NOMO-1 (cell line): ENCODE measurements at regions not wholly inside any gene's neighbourhood (a gene's known extent, or its start where the extent isn't known, plus 50 kb on each side); places are given as distances from the start of the nearest gene placed in this dataset.
"Not testable (repeated sequence)": the region's sequence is repeated elsewhere in the genome, so short reads cannot be mapped to it uniquely, and the experiment has no call there.

ENCODE experiments used
- DNase-seq, 2 experiments: peaks; one replicate each; lab custom pipeline; 2025; ENCODE audit not compliant: unreplicated experiment in 2 of 2; lab: John Stamatoyannopoulos, UW

- DNase-seq: peak in 1 of 2 experiments; percentile 53
Observed at GRCh38 chr2:111519071-111519470, 364.9 kb downstream of the ANAPC1 start.

- no peak for DNase-seq
Observed at GRCh38 chr2:111522231-111522768, 361.7 kb downstream of the ANAPC1 start.

- DNase-seq: no peak
Observed at GRCh38 chr2:111523009-111523408, 361.0 kb downstream of the ANAPC1 start.

GRCh38 chr2:111525026-111525425 lies 359.0 kb downstream of the ANAPC1 start:
- not testable (repeated sequence) for DNase-seq

- DNase-seq: peak in 1 of 2 experiments; percentile 15
Observed at GRCh38 chr2:111526041-111526639, 357.9 kb downstream of the ANAPC1 start.

- not testable (repeated sequence) for DNase-seq
Observed at GRCh38 chr2:111527707-111528400, 356.1 kb downstream of the ANAPC1 start.

- DNase-seq: not testable (repeated sequence)
Observed at GRCh38 chr2:111529022-111529421, 355.0 kb downstream of the ANAPC1 start.

- DNase-seq: not testable (repeated sequence)
Observed at GRCh38 chr2:111530239-111530965, 353.6 kb downstream of the ANAPC1 start.

GRCh38 chr2:111532682-111533556 lies 351.1 kb downstream of the ANAPC1 start:
- DNase-seq: not testable (repeated sequence)

- DNase-seq: not testable (repeated sequence)
Observed at GRCh38 chr2:111533557-111534247, 350.3 kb downstream of the ANAPC1 start.

GRCh38 chr2:111534910-111535352 lies 349.1 kb downstream of the ANAPC1 start:
- no peak for DNase-seq

GRCh38 chr2:111535404-111535803 lies 348.6 kb downstream of the ANAPC1 start:
- no peak for DNase-seq

- no peak for DNase-seq
Observed at GRCh38 chr2:111537078-111537655, 346.8 kb downstream of the ANAPC1 start.

GRCh38 chr2:111539991-111540390 lies 344.0 kb downstream of the ANAPC1 start:
- DNase-seq: not testable (repeated sequence)

GRCh38 chr2:111542120-111542774 lies 341.7 kb downstream of the ANAPC1 start:
- not testable (repeated sequence) for DNase-seq

- DNase-seq: not testable (repeated sequence)
Observed at GRCh38 chr2:111544006-111544405, 340.0 kb downstream of the ANAPC1 start.

GRCh38 chr2:111545723-111546431 lies 338.1 kb downstream of the ANAPC1 start:
- DNase-seq: not testable (repeated sequence)

GRCh38 chr2:111546578-111546977 lies 337.4 kb downstream of the ANAPC1 start:
- DNase-seq: not testable (repeated sequence)
